ENCODE measurements at regions not wholly inside any gene's neighbourhood (a gene's known extent, or its start where the extent isn't known, plus 50 kb on each side); places are given as distances from the start of the nearest gene placed in this dataset.

GRCh38 chr9:29069376-29069775, 1496.1 kb upstream of the C9orf72 start:
- TF ChIP-seq SETDB1 (IDR thresholded peaks at IDR 0.05; ENCODE audit: insufficient read length, low read length) (no peak), KLF10 (tag by site-specific recombination; IDR thresholded peaks at IDR 0.05) (no peak), ZBTB7A (tag by site-specific recombination; IDR thresholded peaks at IDR 0.05; ENCODE audit: low read depth) (no peak), ZNF138 (tag by site-specific recombination; IDR thresholded peaks at IDR 0.05; ENCODE audit: borderline replicate concordance) (no peak)
- TF ChIP-seq, protein P1, sequence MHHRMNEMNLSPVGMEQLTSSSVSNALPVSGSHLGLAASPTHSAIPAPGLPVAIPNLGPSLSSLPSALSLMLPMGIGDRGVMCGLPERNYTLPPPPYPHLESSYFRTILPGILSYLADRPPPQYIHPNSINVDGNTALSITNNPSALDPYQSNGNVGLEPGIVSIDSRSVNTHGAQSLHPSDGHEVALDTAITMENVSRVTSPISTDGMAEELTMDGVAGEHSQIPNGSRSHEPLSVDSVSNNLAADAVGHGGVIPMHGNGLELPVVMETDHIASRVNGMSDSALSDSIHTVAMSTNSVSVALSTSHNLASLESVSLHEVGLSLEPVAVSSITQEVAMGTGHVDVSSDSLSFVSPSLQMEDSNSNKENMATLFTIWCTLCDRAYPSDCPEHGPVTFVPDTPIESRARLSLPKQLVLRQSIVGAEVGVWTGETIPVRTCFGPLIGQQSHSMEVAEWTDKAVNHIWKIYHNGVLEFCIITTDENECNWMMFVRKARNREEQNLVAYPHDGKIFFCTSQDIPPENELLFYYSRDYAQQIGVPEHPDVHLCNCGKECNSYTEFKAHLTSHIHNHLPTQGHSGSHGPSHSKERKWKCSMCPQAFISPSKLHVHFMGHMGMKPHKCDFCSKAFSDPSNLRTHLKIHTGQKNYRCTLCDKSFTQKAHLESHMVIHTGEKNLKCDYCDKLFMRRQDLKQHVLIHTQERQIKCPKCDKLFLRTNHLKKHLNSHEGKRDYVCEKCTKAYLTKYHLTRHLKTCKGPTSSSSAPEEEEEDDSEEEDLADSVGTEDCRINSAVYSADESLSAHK (tag by site-specific recombination; IDR thresholded peaks at IDR 0.05): no peak

All from HEK293 (cell line).